Activated CD8-positive, alpha-beta memory T cell treated with anti-CD3 and anti-CD28 coated beads for 48 hours (primary cell): ENCODE measurements at regions not wholly inside any gene's neighbourhood (a gene's known extent, or its start where the extent isn't known, plus 50 kb on each side); places are given as distances from the start of the nearest gene placed in this dataset.

Experiments used
- DNase-seq, 3 experiments: peaks; one replicate each; pipeline ENCODE4 v3.0.0-alpha.2; 2020; ENCODE audit warnings: low read depth in 2 of 3, low spot score in 2 of 3

- no peak for DNase-seq
These were observed 798.9 kb upstream of the SALL3 start for GRCh38 chr18:78180741-78181140.

- DNase-seq, result no peak
These were observed 795.8 kb upstream of the SALL3 start for GRCh38 chr18:78183815-78184214.

DNA sequence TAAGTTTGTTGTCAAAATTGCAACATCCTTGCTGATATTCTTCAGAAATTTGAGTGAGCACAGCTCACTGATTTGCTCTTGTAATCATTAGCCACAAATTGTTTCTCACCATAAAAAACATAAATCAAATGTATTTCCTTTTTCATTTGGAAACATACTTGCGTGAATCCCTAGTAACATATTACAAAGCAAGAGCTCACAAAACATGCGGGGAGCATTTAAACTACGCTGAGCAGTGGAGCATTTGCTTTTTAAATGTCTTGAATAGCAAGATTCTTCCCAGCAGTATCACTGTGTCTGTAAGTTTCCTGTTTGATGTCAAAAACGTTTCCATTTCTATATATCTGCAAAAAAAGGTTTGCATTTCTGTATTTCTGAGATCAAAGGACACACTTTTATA lies 788.3 kb upstream of the SALL3 start:
- DNase-seq, result no peak

DNA sequence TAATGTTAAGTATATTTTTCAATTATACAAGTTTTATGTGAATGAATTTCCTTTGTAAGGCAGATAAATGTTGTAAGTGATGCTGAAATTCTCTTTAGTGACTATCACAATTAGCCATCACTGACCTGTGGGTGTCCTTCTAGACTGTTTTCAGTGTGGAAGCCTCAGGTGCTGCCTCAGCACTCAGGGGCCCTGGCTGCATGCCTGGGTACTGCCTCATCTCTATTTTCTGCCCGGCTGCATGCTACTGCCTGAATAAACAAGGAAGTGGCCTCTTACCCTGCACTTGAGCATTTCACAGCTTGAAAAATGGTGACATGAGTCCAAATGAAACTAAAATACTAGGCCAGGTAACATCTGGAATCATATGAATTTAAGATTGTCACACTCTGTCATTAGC lies 787.6 kb upstream of the SALL3 start:
- no peak for DNase-seq

DNA sequence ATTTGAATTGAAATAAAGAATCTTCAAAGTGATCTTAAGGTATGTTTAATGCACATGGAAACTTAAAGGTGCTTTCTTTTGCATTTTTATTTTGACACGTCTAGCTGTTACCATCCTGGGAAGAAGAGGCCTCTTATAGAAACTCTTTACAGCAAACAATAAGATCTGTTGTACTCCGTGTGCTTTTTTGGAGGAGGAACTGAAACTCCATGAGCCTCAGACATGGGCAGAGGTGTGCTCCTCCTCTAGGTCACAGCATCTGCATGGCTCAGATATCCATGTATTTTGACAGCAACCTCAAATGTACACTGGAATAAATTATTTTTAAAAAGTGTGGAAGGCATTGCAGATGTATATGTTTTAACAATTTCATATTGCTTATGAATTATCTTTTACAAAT lies 783.3 kb upstream of the SALL3 start:
- DNase-seq, result no peak

DNA sequence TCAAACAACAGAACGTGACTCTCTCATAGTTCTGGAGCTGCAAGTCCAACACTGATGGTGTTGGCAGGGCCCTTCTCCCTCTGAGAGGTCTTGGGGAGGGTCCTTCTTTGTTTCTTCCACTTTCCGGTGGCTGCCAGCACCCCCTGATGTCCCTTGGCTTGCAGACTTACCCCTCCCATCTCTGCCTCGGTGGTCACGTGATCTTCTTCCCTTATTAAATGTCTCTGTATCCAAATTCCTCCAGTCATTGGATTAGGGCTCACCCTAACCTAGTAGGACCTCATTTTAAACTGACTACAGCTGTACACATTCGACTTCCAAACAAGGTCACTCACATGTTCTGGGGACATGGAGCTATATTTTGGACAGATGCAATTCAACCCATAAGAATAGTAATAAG lies 780.6 kb upstream of the SALL3 start:
- no peak for DNase-seq

DNA sequence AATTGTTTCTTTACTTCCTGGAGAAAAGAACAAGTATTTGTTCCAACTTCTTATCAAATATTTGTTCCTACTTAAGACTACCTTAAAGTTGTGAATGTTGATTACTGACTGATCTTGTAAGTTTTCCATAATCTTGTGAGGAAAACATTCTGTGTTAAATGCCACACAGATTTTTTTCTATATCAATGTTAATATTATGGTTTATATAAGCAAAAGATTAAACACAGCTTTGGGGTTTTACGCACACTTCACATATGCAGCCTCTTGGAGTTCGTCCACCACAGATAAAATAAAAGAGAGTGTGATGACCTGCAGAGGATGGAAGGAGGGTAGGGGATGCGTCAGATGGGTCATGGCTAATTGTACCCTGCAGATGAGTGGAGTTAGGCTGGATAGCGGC lies 780.0 kb upstream of the SALL3 start:
- no peak for DNase-seq

DNA sequence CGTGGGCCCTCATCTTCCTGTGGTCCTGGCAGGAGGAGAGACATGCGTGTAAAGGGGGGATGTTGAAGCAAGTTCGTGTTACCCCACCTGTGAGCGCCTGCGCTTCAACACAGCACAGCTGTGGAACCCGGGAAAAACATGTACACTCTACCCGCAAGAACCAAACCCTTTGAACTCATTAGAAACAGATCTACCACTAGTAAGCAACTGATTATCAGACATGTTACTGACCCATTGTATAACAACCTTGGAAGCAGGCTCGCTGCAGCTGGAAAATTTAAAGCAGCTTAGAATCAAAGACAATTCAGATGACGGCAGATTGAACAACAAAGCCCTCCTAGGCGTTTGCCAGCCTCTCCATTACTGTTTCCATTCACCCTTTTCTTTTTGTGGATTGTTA lies 771.7 kb upstream of the SALL3 start:
- no peak for DNase-seq

- DNase-seq, result no peak
These were observed 771.2 kb upstream of the SALL3 start for GRCh38 chr18:78208461-78208860.

DNA sequence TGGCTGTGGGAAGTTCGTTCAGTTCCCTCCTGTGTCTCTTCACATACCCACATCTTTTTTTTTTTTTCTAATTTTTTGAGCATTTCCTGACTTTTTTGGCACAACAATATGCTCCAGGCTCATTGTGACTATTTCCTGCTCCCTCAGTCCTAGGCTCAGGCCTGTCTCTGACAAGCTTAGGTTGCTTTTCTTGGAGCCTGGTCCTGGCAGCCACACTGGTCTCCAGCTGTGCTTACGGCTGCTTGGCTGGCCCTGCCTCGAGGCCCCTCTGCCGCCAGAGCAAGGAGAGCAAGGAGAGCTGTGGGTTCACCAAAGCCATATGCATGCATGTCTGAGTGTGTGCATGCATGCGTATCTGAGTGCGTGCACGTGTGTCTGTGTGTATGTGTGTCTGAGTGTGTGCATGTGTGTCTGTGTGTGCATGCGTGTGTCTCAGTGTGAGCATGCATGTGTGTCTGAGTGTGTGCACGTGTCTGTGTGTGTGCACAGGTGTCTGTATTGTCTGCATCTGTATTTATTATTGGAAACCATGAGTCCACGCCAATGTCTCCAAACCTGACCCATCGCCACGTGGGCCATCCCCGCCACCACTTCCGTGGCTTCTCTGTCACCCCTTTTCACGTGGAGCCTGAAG lies 766.1 kb upstream of the SALL3 start:
- no peak for DNase-seq

DNA sequence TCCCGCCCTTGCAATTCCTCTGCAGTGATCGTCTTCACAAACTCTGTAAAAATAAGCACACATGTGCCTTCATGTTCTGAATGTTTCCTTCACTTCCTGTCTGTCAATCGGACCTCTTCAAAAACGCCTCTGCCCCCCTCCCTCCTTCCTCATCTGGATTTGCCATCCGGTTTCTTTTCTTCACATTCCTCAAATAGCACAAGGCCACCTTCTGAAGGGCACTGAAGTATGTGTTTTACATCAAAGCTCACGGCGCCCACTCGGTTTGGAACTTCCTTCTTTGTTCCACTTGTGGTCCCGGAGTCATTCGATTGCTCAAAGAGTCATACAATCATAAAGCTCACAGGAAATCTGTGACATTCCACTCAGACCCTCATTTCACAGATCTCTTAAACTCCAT lies 758.1 kb upstream of the SALL3 start:
- no peak for DNase-seq

- DNase-seq, result no peak
These were observed 750.6 kb upstream of the SALL3 start for GRCh38 chr18:78228974-78229373.

DNA sequence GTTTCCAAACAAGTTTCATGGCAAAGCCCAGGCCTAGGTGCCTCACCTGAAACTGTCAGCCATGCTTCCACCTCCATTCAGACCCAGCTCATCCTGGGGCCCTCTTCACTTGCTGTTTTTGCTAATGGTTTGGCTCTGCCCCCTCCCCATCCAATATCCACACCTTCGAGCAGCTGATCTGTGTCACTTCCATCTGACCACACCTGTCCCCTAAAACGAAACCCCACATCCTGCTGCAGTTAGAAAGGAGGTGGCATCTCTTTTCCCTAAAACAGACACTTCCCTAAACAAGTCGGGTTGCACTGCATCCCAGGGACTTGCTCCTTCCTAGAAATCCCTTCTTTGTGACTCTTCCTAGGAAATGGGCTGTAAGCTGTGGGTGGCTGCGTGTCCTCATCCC lies 748.7 kb upstream of the SALL3 start:
- DNase-seq, result no peak

- DNase-seq, result no peak
These were observed 747.4 kb upstream of the SALL3 start for GRCh38 chr18:78232196-78232595.

GRCh38 chr18:78237864-78238263 lies 741.8 kb upstream of the SALL3 start:
- no peak for DNase-seq

GRCh38 chr18:78238404-78239089 lies 741.1 kb upstream of the SALL3 start:
- no peak for DNase-seq

DNA sequence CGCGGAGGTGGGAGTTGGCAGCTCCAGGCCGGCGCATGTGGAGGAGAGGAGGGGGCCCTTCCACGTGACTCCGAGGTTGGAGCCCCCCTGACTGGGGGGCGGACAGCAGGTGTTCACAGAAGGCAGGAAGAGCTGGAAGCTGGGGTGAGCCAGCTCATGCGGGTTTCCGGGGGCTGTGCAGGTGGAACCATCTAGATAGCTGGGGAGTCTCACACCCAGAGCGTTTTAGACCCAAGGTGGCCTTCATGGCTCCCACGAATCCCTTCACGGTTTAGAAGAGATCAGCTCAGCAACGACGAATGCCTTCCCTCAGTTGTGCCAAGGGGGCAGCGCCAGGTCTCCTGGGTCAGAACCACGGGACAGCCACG lies 740.5 kb upstream of the SALL3 start:
- no peak for DNase-seq

DNA sequence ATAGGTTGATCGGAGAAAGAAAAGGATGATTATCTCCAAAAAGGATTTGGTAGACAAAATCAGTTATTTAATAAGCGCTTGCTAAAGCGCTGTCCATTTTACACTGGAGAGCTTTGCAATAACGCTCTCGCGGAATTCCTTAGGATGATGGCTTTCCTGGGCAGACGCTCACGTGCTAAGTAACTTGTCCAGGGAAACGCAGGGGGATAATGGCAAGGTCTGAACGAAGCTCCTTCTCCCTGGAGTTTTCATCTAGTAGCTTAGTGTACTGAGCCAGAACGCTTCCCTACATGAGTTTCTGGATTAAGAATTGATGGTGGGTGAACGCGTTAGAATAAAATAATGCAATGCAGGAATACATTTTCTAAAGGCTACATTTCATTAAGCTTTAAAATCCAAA lies 739.5 kb upstream of the SALL3 start:
- no peak for DNase-seq

- no peak for DNase-seq
These were observed 738.9 kb upstream of the SALL3 start for GRCh38 chr18:78240627-78241252.

- no peak for DNase-seq
These were observed 737.9 kb upstream of the SALL3 start for GRCh38 chr18:78241535-78242253.

DNA sequence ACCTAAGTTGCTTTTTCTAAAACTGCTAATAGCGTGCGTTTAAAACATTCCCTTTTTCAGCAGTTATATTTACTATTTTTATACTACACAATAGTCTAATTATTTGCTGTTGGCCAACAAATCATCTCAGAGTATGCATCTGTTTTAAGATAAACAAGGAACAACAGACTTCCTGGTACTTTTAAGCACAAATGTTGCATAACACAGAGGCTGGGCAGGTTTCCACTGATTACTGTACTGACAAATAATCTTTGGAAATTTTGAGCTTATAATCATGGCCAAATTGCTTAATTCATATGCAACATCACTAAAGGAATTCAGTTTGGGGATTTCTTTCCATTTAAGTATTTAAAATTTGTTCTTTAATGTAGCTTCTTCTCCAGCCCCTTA lies 737.4 kb upstream of the SALL3 start:
- no peak for DNase-seq

DNA sequence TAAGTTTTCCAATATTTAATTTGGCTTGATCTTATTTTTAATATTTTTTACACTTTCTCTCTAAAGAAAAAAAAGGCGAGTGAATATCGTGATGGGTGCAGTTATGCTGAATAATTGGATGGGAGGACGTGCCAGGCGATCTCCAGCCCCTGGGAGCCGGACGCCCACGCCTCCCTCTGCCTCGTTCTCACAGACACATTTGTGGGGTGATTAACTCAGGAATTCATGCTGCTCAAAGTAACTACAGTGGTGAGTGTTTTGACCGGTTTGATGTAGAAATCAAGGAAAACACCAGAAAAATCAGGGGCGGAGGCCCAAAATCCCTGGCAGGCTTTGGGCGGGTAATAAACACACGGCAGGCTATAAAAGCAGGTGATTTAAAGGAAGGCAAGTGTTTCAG lies 736.8 kb upstream of the SALL3 start:
- no peak for DNase-seq
